Epidermal melanocyte (primary cell): ENCODE measurements at regions not wholly inside any gene's neighbourhood (a gene's known extent, or its start where the extent isn't known, plus 50 kb on each side); places are given as distances from the start of the nearest gene placed in this dataset.

ENCODE experiments used
- DNase-seq: peaks from one replicate; pipeline ENCODE4 v3.0.0; 2011; ENCODE audit warnings: low spot score; ENCODE audit not compliant: insufficient read length

DNA sequence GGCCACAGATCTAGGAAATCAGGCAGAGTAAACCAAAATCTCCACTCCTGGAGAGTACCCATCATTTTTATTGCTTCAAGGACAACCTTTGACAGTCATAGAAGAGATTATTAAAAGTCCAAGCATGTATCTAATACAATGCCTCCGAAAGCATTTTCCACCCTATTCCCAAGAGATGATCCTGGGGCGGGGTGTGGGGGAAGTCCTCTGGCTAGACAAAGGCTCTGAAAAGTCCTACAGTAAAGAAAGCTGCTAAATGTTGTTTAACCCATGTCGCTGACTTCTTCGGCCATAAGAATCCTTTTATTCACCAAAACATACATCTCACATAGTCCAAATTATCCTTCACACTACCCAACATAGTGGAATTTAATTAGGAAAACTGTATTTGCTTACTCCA, 115.7 kb upstream of the STT3B start:
- no peak for DNase-seq

DNA sequence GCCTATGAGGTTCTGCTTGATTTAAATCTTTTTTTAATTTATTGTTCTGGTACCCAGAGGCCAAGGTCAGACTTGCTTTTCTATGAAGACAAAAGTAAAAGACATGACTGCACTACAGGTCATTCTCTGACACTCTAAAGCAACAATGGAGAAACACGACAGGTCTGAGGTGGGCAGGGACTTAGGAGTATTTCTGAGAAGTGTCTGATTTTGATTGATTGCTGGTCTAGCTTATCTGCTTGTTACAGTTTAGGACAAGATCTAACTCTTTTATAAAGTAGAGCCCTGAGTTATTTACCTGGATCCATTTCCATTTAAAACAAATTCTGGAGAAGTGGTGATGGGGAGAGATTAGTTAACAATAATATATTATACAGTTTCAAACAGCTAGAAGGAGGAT, 115.2 kb upstream of the STT3B start:
- DNase-seq: no peak

DNA sequence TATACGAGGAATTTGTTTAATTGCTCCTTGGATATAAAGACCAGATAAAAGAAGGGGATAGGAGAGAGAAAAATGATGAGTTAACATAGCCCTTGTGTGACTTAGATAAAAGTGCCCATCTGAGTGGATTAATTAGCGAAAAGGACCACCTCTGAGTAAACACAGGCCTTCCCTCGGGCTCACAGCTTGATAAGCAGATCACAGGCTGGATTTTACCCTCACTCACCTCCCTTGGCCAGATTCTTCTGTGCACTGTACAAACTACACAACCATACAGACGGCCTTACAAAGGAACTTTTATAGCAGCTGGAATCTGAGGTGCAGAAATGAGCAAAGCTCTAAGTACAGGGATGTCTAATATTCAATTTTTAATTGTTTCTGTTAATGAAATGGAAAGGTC, 112.4 kb upstream of the STT3B start:
- no peak for DNase-seq

DNA sequence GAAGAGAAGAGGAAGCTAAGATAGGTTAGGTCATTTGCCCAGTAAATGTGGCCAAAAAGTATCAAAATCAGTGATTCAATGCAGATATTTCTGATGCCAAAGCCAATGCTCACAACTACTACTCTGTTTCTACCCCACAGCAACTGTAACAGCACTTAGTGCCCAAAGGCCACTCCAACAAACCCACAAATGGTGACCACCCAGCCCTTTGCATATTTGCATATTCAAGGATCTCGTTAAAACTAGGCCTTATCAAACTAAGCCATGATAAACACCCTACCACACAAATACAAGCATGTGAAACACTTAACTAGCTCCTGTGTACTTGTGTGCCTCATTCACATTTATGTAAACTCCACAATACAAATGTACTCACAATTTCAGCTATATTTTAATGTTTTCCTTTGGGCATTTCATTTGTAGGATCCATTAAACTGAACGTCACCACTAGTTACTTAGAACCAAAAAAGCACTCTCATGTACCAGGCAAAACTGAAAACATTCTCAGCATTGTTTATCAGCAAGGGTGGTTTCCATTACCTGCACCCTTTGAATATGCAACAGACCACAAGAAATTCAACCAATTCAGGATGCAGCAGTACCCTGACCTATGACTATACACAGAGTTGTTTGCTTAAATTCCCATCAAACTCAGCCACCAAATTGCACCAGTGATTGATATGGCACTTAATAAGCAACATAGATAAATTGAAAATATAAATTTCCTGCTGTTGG, 111.2 kb upstream of the STT3B start:
- DNase-seq: no peak

DNA sequence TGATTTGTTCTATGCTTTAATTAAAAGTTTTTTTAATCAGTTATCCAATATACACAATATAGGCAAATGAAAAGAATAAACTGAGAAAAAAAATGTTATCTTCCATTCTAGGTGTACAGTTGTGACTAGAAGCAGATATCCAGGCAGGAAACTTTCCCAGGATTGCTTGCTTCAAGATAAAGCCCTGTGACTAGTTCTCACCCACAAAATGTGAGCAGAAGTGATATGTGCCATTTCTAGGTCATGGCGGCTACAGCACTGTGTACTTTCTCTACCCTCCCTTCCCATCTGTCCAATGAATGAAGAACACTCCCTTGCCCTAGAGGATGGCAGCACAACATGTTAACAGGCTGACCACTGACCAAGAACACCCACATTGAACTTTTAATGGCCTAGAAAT, 110.5 kb upstream of the STT3B start:
- DNase-seq: no peak

DNA sequence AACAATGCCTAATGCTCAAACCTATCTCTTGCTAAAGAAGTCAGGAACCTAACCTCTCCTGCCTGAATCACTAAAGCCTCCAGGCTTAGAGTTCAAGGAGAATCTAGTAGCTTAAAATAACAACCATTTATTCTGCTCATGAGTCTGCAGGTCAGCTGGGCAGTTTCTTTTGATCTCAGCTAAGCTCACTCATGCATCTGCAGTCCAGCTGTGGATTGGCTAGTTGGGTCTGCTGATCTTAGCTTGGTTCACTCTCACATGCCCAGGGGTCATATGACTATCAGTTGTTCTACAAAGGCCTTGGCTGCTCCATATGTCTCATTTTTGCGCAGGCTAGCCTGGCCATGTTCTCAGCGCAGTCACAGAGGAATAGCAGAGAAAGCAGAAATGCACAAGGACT, 109.2 kb upstream of the STT3B start:
- peak; percentile 51 for DNase-seq

DNA sequence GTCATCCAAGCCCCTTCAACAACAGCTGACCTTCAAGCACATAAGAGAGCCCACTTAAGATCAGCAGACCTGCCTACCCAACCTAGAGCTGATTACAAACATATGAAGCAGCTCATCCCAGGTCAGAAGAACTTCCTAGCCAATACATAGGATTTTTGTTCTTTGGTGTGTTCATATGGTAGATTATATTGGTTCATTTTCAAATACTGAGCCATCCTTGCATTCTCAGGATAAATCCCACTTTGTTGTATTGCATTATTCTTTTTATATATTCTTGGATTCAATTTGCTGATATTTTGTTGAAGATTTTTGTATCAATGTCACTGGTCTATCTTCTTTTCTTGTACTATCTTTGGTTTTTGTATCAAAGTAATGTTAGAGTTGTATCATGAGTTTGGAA, 107.3 kb upstream of the STT3B start:
- DNase-seq: no peak

DNA sequence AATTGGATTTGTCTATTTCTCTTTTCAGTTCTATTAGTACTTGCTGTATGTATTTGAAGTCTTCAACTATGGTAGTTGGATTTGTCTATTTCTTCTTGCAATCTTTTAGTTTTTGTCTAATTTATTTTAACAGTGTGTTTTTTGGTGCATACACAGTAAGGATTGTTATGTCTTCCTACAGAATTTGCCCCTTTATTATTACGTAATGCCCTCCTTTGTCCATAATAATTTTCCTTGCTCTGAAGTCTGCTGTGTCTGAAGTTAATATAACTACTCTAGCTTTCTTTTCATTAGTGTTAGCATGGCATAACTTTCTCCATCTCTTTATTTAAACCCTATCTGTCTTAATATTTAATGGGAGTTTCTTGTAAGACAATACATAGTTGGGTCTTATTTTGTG, 105.1 kb upstream of the STT3B start:
- no peak for DNase-seq

DNA sequence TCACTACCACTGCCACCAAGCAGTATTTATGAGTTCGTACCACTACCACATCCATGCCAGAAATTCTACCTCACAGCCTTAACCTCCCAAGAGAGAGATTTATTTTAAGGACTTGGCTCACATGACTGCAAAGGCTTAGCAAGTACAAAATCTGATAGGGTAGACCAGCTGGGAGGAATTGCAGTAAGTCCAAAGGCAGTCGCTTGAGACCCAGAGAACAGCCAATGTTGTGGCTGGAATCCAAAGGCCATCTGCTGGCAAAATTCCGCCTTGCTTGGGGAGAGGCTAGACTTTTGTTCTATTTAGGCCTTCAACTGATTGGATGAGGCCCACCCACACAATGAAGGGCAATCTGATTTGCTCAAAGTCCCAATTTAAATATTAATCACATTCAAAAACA, 101.4 kb upstream of the STT3B start:
- no peak for DNase-seq

DNA sequence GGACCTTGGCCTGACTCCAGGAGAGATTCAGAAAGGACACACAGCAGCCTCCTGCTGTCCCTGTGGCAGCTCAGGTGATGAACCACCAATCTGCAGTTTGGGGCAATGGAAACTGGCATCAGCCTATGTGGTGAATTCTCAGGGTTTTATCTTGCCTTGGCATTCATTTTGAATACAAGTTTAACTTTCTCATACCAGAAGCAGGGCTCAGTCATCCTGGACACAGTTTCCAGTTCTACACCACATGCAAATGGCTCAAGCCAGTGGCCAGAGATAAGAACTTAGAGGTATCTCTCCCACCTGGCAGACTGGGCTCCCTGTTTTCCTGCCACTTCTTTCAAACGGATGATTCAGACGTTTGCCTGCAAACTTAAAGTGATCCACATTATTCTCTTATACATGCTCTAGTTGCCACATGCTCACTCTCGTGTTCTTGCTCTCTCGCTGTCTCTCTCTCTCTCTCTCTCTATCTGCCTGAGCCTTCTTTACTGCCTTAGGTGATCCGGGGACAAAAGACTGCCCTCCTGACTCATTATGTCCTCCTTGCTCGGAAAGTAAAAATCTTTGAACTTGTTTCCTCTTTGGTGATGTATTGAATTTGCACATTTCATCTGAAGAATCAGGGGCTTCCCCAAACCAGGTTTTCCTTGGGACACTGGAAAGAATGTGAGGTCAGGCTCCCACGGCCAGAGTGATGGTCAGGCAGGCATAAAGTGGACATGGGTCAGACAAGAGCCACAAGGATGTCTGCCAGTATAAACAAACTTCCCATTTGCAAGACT, 99.6 kb upstream of the STT3B start:
- no peak for DNase-seq

DNA sequence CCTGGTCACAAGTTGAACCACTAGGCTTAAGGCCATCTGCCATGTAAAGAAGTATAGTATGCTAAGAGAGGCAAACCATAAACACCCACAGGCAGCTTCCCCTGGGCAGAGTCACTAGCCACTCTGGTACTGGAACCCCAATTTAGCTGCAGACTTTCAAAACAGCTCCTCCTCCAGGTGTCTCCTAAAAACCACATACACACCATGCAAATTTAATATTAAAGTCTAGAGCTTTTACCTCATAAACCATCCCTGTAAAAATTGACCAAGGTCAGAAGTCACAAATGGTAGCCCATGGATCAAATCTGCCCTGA, 99.1 kb upstream of the STT3B start:
- DNase-seq: no peak

DNA sequence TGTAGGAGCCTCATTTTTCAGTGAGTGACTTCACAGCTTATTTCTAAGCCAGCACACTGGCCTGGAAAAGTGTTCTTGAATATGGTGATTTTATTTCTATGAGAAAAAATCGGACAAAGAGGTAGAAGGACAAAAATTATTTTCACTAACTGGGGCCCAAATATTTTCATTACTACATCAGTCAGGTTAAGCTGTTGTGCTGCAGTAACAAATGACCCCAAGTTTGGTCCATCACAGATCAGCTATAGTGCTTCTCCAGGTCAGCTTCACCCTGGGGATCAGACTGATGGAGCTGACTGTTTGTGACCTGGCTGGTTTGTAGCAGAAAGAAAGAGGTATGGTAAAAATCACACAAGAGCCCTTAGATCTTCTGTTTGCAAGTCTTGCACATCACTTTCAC, 97.9 kb upstream of the STT3B start:
- no peak for DNase-seq

DNA sequence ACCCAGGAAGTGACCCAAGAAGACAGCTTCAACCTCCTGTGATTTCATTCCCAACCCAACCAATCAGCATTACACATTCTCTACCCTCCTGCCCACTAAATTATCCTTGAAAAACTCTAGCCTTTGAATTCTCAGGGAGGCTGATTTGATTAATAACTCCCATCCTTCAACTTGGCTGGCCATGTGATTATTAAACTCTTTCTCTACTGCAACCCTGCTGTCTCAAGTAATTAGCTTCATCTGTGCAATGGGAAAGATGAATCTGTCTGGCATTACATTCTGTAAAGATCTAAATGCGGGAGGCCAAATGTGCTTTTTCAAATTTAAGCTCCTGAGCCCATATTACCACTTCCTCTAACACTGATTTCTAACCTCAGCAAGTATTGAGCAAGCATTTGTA, 95.9 kb upstream of the STT3B start:
- DNase-seq: no peak

DNA sequence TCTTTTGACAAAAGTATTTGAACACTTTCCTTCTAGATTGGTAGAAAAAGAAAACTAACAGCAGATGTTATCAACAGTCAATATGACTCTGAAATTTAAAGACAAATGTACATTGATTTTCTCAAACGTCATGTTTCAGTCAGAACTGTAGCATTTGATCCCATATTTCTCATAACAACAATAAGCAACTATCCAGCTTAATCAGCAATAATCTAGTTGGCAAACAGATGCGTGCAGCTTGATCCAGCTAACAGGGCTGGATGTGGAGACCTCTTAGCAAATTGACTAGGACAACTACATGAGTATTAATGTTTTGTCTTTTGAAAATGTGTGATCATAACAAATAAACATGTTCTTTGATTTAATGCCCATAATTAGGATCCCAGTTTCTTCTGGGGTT, 94.0 kb upstream of the STT3B start:
- DNase-seq: no peak

DNA sequence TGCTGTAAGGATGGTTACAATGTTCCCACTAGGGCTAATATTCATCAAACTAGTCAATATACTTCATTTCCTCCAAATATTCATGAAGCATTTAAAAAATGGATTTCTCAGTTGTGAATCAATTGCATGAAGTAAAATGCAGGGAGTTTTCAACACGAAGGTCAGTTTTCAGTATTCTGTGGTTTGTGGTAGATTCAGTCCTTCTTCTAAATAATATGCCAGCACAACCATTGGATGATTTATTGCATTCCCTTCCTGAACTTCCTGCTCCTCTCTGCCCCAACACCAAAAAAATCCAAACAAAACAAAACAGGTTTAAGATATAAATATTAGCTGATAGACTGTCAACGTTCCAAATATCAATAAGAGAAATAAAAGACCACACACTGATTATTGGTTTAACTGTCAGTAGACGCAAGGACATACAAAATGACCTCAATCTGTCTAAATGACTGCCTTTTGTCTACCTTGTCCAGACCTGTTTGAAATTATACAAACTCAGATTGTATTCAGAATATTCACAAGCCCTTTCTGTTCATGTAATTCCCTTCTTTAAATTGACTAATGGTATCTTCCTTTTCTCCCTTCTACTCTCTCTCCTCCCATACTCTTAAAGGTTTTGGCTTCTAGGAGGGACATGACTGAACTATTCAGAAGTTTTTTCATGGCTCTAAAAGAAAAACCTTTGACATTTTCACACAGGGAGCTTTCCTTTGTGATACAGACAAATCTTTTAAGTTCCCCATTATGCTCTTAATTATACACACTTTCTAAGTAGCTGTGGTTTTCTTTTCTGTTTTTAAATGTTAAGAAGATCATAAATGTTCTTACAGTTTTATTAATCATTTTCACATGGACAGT, 92.6 kb upstream of the STT3B start:
- no peak for DNase-seq

DNA sequence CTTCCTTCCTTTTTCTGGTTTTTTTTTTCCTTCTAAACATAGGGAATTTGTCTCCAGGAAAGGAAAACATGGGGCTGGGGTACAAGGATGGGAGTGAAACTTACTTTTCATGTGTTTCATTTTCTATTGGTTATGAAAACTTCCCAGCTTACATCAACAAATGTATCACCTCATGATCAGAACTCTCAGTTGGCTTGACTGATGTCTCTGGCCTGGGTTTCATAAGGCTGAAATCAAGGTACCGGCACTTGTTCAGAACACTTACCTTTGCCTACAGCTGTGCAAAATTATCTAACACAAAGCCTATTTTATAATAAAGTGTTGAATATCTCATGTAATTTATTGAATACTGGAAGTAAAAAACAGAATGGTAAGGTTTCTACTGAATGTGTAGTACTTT, 91.8 kb upstream of the STT3B start:
- no peak for DNase-seq

DNA sequence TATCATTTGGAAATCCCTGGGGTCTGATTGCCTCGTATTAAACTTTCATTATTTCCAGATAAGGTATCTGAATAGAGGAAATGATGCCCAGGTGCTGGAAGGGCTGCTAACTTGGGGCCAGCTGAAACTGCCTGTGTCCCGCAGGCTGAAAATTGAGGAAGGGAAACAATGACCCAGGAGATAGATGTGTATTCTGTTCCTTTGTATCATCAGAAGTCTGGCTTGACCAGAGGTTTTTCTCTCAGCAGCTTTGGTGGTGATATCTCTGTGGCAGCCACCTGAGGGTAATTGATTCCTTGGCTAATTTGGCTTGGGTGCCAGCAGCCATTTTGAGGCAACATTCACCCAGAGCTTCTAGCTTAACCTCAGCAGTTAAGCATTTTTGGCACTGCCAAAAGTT, 90.0 kb upstream of the STT3B start:
- no peak for DNase-seq

DNA sequence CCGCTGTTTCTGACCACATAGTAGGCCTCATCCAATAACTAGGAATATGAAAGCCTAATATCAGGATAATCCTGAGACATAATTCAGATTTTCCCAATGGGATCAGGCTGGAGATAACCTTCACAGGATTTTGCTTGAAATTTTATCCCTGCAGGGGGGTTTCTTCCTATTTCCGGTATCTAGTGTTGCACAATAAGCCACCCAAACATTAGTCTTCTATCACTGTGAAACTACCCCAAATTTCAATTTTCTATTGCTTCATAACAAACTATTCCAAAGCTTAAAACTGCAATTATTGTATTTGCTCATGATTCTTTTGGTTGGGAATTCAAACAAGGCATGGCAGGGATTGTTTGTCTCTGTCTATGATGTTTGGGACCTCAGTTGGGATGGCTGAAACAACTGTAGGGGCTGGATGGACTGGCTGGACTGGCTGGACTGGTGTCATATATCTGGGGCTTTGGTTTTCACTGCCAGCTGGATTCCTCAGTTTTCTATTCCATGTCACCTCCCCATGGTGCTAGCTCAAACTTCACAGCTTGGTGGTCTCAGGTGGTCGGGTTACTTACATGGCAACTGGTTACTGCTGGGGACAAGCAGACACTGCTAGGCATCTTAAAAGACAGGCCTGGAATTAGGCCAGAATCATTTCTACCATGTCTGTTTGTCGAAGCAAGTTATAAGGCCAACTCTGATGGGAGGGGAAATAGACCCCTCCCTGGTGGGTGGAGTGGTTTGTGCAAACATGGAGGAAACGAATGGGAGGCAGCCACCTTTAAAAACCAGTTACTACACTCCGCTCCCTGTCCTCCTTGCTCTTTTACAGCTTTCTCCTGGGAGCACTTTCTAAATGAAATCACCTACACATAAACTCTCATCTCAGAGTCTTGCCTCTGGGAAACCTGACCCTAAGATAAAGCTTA, 88.2 kb upstream of the STT3B start:
- DNase-seq: no peak

DNA sequence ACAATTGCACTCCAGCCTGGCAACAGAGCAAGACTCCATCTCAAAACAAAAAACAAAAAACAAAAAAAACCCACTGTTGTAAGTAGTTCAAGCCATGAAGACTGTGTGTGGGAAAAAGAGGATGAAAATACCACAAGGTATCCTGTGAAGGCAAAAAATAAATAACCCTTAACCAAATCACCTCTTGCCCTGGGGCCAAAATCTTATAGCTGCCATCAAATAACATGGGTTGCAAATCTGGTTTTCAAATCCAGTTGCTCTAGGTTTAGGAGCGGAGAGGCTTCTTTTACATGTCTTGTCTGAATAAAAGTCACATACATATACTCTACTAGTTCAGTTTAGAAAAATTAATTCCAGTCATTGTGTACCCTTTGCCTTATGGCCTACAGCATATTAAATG, 87.0 kb upstream of the STT3B start:
- no peak for DNase-seq

DNA sequence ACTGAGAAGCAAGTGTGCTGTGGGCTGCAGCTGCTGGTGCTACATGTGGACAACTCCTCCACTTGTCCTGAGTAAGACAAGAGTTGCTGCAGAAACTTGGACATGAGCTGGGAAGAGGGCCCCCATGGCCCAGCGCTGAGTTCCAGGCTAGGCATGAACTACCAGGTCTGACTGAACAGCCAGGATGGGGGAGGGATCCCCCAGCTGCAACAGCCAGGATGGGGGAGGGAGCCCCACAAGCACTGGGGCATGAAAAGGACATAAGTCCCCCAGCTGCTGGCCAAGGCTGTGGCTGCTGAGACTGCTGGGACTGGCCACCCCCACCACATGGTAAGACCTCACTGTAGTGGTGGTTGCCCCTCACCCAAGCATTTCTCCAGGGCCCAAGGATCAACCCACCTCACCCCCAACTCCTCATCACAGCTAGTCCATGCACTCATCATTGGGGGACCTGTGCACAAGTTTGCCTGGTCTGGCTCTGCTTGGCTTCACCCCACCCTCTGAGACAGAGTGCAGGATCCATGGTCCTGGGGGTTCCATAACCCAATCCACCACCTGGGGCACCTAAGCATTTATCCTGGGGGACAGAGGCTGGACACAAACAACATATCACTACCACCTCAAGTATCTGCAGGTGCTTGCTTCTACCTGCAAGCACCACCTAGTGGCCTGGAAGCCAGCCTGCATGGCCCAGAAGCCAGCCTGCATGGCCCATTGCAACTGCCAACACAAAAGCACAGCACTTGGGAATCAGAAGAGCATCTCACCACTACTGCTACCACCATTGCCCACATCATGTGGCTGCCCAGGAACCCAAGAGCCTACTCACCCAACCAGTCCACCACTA, 84.5 kb upstream of the STT3B start:
- no peak for DNase-seq

DNA sequence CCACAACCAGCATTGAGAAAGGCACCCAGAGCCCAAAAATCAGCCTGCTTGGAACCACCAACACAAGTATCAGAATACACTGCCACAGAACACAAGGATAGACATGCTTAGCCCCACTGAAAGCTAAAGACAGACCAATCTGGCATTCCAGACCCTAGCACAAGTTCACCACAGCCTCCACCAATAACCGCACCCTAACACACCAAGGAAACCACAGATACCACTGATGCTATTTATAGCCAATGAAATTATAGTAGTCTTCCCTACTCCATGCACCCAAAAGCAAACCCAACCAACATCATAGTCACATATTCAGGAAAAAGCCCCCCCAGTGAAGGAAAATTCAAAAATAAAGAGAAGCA, 83.9 kb upstream of the STT3B start:
- DNase-seq: no peak
